Fibroblast of lung (primary cell): ENCODE measurements at regions not wholly inside any gene's neighbourhood (a gene's known extent, or its start where the extent isn't known, plus 50 kb on each side); places are given as distances from the start of the nearest gene placed in this dataset.

Experiments
- EZH2 ChIP-seq: IDR thresholded peaks from 2 replicates; pipeline ENCODE4 v1.5.1; 2012; ENCODE audit warnings: low read length, control low read depth, mild to moderate bottlenecking; ENCODE audit errors: missing control alignments
- TF ChIP-seq, protein P1 (sequence below), 2 donors: IDR thresholded peaks in 1 of 2; conservative IDR thresholded peaks in 1 of 2; 1 replicate in 1 of 2; 2 replicates in 1 of 2; pipeline ENCODE4 v1.5.1; 2011 to 2012; ENCODE audit warnings: low read length in 2 of 2, control low read depth in 1 of 2, inconsistent platforms in 1 of 2, low read depth in 1 of 2, mild to moderate bottlenecking in 1 of 2

GRCh38 chr5:145473042-145473642 lies 362.0 kb downstream of the PRELID2 start:
- TF ChIP-seq, protein P1, sequence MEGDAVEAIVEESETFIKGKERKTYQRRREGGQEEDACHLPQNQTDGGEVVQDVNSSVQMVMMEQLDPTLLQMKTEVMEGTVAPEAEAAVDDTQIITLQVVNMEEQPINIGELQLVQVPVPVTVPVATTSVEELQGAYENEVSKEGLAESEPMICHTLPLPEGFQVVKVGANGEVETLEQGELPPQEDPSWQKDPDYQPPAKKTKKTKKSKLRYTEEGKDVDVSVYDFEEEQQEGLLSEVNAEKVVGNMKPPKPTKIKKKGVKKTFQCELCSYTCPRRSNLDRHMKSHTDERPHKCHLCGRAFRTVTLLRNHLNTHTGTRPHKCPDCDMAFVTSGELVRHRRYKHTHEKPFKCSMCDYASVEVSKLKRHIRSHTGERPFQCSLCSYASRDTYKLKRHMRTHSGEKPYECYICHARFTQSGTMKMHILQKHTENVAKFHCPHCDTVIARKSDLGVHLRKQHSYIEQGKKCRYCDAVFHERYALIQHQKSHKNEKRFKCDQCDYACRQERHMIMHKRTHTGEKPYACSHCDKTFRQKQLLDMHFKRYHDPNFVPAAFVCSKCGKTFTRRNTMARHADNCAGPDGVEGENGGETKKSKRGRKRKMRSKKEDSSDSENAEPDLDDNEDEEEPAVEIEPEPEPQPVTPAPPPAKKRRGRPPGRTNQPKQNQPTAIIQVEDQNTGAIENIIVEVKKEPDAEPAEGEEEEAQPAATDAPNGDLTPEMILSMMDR (conservative IDR thresholded peaks at IDR 0.05 in 1 of 2, IDR thresholded peaks at IDR 0.05 in 1 of 2; ENCODE audit: low read depth in 1 of 2, low read length in 2 of 2): no peak
- no peak for TF ChIP-seq EZH2
